ENCODE measurements at regions not wholly inside any gene's neighbourhood (a gene's known extent, or its start where the extent isn't known, plus 50 kb on each side); places are given as distances from the start of the nearest gene placed in this dataset.

DNA sequence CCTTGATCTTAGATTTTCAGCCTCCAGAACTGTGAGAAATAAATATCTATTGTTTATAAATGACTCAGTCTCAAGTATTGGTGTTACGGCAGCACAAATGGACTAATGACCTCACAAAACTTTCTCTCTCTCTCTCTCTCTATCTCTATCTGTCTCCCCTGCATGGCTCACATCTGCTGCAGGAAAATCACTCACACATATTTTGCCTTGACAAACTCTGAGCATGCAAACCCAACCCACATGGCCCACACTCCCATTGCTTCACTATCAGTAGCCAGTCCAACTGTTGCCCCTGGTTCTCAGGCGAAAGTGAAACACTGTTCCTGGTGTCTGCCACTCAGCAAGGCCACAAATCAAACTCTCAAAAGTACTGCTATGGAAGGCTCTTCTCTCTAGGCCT is 66.4 kb upstream of the PIK3R1 start:
- DNase-seq (ENCODE audit: low read depth) = no peak
- Histone ChIP-seq H3K36me3 (ENCODE audit: control insufficient read depth, insufficient read depth, low read length) (no peaks in the 10 kb centered on the region), H3K27me3 (ENCODE audit: control insufficient read depth, insufficient read depth, low read length) (no peaks in the 10 kb centered on the region), H3K4me3 (ENCODE audit: low read depth, low read length) (no peak overlapping the region)
- TF ChIP-seq, protein P1, sequence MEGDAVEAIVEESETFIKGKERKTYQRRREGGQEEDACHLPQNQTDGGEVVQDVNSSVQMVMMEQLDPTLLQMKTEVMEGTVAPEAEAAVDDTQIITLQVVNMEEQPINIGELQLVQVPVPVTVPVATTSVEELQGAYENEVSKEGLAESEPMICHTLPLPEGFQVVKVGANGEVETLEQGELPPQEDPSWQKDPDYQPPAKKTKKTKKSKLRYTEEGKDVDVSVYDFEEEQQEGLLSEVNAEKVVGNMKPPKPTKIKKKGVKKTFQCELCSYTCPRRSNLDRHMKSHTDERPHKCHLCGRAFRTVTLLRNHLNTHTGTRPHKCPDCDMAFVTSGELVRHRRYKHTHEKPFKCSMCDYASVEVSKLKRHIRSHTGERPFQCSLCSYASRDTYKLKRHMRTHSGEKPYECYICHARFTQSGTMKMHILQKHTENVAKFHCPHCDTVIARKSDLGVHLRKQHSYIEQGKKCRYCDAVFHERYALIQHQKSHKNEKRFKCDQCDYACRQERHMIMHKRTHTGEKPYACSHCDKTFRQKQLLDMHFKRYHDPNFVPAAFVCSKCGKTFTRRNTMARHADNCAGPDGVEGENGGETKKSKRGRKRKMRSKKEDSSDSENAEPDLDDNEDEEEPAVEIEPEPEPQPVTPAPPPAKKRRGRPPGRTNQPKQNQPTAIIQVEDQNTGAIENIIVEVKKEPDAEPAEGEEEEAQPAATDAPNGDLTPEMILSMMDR (IDR thresholded peaks at IDR 0.05; ENCODE audit: insufficient read depth, low read length, poor library complexity, severe bottlenecking) = no peak

DNA sequence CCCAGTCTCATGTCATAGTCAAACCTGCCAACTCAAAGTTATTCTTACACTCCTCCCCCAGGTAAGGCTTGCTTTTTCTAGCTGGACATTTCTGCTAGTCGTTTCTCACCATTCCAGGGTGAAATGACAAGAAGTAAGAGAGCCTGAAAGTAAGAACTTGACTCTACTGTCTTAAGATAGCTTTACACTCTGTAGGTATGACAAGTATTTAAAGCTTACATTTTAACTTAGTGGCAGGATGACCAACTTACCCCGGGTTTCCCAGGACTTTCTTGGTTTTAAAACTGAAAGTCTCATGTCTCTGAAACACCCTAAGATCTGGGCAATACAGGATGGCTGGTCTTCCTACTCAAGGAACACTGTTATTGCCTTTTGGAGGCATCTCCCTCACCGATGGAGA is 67.5 kb upstream of the PIK3R1 start:
- no peaks in the 10 kb centered on the region for H3K27me3 ChIP-seq (ENCODE audit: control insufficient read depth, insufficient read depth, low read length)
- DNase-seq (ENCODE audit: low read depth) = no peak
- TF ChIP-seq, protein P1 (IDR thresholded peaks at IDR 0.05; ENCODE audit: insufficient read depth, low read length, poor library complexity, severe bottlenecking) = no peak
- no peaks in the 10 kb centered on the region for H3K36me3 ChIP-seq (ENCODE audit: control insufficient read depth, insufficient read depth, low read length)
- no peak overlapping the region for H3K4me3 ChIP-seq (ENCODE audit: low read depth, low read length)

DNA sequence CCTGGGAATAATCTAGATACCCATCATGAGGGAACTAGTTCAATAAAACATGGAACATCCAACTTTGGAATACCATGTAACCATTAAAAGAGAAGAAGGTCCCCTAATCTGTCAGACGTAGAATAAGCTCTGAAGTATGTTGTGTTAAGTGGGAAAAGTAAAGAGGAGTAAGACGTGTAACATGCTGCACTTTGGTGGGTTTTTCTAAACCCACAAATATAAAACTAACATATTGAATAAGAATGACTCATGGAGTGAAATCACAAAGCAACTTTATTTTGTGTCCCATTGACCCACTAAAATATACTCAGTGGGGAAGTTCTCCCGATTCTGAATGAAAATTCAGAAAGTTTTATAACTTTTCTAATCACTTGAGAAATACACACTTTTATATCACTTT is 67.9 kb upstream of the PIK3R1 start:
- TF ChIP-seq, protein P1 (IDR thresholded peaks at IDR 0.05; ENCODE audit: insufficient read depth, low read length, poor library complexity, severe bottlenecking) = no peak
- Histone ChIP-seq H3K36me3 (ENCODE audit: control insufficient read depth, insufficient read depth, low read length) (no peaks in the 10 kb centered on the region), H3K4me3 (ENCODE audit: low read depth, low read length) (no peak overlapping the region), H3K27me3 (ENCODE audit: control insufficient read depth, insufficient read depth, low read length) (no peaks in the 10 kb centered on the region)
- DNase-seq (ENCODE audit: low read depth) = no peak

DNA sequence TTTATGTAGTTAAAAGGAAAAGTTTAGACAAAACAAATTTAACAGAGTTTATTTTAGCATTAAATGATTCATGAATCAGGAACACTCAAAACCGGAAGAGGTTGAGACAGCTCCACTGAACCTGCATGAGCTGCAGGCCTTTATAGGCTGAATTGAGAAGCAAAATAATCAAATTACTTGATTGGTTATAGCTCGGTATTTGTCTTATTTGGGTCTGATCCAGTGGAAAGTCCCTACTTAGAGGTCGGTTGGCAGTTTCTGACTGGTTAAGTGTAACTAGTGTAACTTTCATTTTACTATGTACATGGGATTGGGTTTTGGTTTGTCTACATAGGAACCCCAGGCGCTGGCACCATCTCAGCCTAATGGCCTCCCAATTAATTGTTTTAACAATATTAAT is 74.1 kb upstream of the PIK3R1 start:
- H3K27me3 ChIP-seq (ENCODE audit: control insufficient read depth, insufficient read depth, low read length) = no peaks in the 10 kb centered on the region
- DNase-seq (ENCODE audit: low read depth) = no peak
- no peak overlapping the region for H3K4me3 ChIP-seq (ENCODE audit: low read depth, low read length)
- TF ChIP-seq, protein P1 (IDR thresholded peaks at IDR 0.05; ENCODE audit: insufficient read depth, low read length, poor library complexity, severe bottlenecking) = no peak
- no peaks in the 10 kb centered on the region for H3K36me3 ChIP-seq (ENCODE audit: control insufficient read depth, insufficient read depth, low read length)

DNA sequence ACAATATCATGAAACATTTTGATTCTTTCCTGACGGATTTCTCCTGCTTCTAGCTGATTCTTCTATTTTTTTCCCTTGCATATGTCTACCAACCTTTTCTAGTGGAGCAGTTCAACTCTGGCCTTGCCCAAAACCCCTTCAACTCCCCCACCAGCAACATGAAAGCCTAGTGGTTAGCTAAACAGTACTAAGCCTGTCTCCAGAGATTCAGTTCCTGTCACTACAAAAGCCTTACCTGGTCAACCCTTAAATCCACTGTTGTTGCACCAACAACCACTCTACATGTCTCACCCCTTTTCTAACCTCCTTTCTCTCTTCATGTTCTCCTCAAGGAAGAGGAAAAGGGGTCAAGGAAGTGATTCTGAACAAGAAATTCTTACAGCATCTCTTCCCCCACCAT is 74.8 kb upstream of the PIK3R1 start:
- H3K4me3 ChIP-seq (ENCODE audit: low read depth, low read length) = no peak overlapping the region
- TF ChIP-seq, protein P1 (IDR thresholded peaks at IDR 0.05; ENCODE audit: insufficient read depth, low read length, poor library complexity, severe bottlenecking) = no peak
- no peaks in the 10 kb centered on the region for H3K36me3 ChIP-seq (ENCODE audit: control insufficient read depth, insufficient read depth, low read length)
- no peak for DNase-seq (ENCODE audit: low read depth)
- no peaks in the 10 kb centered on the region for H3K27me3 ChIP-seq (ENCODE audit: control insufficient read depth, insufficient read depth, low read length)

DNA sequence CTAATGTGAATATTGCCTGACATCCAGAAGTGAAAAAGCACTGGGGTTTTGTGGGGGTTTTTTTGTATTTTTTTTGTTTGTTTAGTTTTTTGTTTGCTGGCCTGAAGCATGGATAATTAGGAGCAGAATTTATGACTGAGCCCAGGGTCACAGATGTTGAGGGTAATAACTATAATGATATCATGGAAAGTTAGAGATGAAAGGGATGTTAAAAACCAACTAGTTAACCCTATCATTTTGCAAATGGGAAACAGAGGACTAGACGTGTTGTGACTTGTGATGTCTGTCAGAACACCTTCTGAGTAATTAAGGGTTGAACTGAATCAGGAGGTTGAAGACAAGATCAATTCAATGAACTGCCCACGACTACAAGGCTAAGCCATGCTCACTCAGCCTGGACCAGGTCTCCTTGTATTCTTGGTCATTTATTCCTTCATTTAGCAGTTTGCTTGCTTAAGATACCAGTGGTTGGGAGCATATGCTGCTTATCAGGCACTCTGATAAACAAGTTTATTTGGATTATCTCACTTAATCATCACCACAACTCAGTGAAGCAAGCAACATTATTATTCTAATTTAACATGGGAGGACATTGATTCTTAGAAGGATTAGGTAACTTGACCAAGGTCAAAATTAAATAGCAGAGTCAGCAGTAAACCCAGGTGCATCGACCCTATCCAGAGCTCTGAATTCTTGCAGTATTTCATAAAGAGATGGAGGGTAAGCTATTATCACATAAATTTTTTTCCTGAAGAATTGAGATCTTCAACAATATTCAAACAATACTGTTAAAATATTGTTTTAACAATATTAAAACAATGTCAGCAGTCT is 75.7 kb upstream of the PIK3R1 start:
- no peak for DNase-seq (ENCODE audit: low read depth)

More for the DNA sequence above, 75.7 kb upstream of the PIK3R1 start:
- Histone ChIP-seq H3K4me3 (ENCODE audit: low read depth, low read length) (no peak overlapping the region), H3K27me3 (ENCODE audit: control insufficient read depth, insufficient read depth, low read length) (no peaks in the 10 kb centered on the region), H3K36me3 (ENCODE audit: control insufficient read depth, insufficient read depth, low read length) (no peaks in the 10 kb centered on the region)
- TF ChIP-seq, protein P1 (IDR thresholded peaks at IDR 0.05; ENCODE audit: insufficient read depth, low read length, poor library complexity, severe bottlenecking) = no peak

Data from kidney epithelial cell (primary cell).